A673 (cell line): ENCODE measurements at regions not wholly inside any gene's neighbourhood (a gene's known extent, or its start where the extent isn't known, plus 50 kb on each side); places are given as distances from the start of the nearest gene placed in this dataset.

Source experiments
- BruUV-seq: library from RNA; stranded (reverse); fragments of 400-500 nt; replicated peaks from 2 replicates; lab custom pipeline; 2021; lab: Mats Ljungman, UMichigan
- CTCF ChIA-PET: fragments of 300-600 bp; sonication (Branson Sonifier 250); formaldehyde crosslinking; loops from one replicate; lab custom pipeline; 2022; ENCODE audit warnings: antibody characterized with exemption; lab: Charles Lee
- POLR2A ChIA-PET: fragments of 300-600 bp; sonication (Branson Sonifier 250); formaldehyde crosslinking; loops from one replicate; lab custom pipeline; 2022; ENCODE audit warnings: antibody characterized with exemption; ENCODE audit not compliant: low non-redundant PET; lab: Charles Lee
- DNase-seq: peaks from one replicate; pipeline ENCODE4 v3.0.0-alpha.2; 2015; ENCODE audit warnings: low spot score
- H3K27ac ChIP-seq: fragments of 200-600 bp; sonication (generic); 2 replicates; pipeline ENCODE4 v1.5.1; 2016; ENCODE audit warnings: mixed run types, low read depth, mild to moderate bottlenecking, mixed read lengths, antibody characterized with exemption, low read length; ENCODE audit not compliant: poor library complexity, severe bottlenecking
- H3K27me3 ChIP-seq: fragments of 200-600 bp; sonication (generic); replicated peaks from 2 replicates; pipeline ENCODE4 v1.6.1; 2017; ENCODE audit warnings: mixed run types, low read depth, mild to moderate bottlenecking, mixed read lengths, antibody characterized with exemption, low read length; ENCODE audit not compliant: insufficient read depth, poor library complexity
- H3K36me3 ChIP-seq: fragments of 200-600 bp; sonication (generic); 2 replicates; pipeline ENCODE4 v1.6.1; 2016; ENCODE audit warnings: mixed run types, mild to moderate bottlenecking, mixed read lengths, antibody characterized with exemption, low read length; ENCODE audit not compliant: insufficient read depth, poor library complexity, severe bottlenecking
- H3K4me1 ChIP-seq: fragments of 200-600 bp; sonication (generic); 2 replicates; pipeline ENCODE4 v1.6.1; 2017; ENCODE audit warnings: mixed run types, mild to moderate bottlenecking, mixed read lengths, antibody characterized with exemption, low read length; ENCODE audit not compliant: insufficient read depth, poor library complexity, severe bottlenecking
- H3K4me3 ChIP-seq: fragments of 200-600 bp; sonication (generic); 2 replicates; pipeline ENCODE4 v1.5.1; 2016; ENCODE audit warnings: low read depth, mixed run types, mild to moderate bottlenecking, mixed read lengths, low read length; ENCODE audit not compliant: poor library complexity, severe bottlenecking
- H3K9me3 ChIP-seq: fragments of 200-600 bp; sonication (generic); 2 replicates; pipeline ENCODE4 v1.6.1; 2016; ENCODE audit warnings: mixed run types, low read depth, mild to moderate bottlenecking, mixed read lengths, antibody characterized with exemption, low read length; ENCODE audit not compliant: poor library complexity, severe bottlenecking
- EZH2 ChIP-seq: fragments of 200-600 bp; sonication (generic); IDR thresholded peaks from 2 replicates; pipeline ENCODE4 v1.6.1; 2017; ENCODE audit warnings: borderline replicate concordance, low read depth, mild to moderate bottlenecking, mixed read lengths, antibody characterized with exemption, low read length; ENCODE audit not compliant: poor library complexity, severe bottlenecking
- intact Hi-C: fragments of 100-400 bp; cut with micrococcal nuclease; formaldehyde crosslinking; loops from one replicate; pipeline ENCODE4 v1.10.0; 2022; ENCODE audit not compliant: unreplicated experiment
- TF ChIP-seq, protein P1 (sequence below): fragments of 300-800, 200-600 bp; sonication (generic); conservative IDR thresholded peaks from 2 replicates; pipeline ENCODE4 v1.5.1; 2017; ENCODE audit warnings: low read depth, mild to moderate bottlenecking, antibody characterized with exemption, low read length, moderate library complexity, mixed read lengths

DNA sequence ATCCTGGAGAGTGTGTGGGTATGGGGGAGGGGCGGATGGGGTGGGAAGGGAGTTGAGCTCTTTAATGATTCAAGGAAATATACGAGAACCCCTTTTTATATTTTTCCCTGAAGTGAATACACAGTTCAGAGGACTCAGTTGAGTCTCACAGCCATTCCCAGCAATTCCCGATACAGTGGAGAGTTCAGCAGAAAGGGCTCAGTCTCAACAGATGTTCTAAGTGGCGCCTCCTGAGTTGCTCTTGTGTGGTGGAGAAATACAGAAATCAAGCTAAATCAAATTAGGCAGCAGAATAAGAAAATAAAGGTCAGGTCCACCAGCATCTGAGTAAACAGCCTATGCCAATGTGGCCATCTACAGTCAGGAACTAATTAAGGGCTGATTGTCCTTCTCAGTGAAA is 372.1 kb downstream of the NR2F2 start:
- POLR2A ChIA-PET: no interaction called here
- Histone ChIP-seq H3K27ac (no peak overlapping the region), H3K36me3 (no peaks in the 10 kb centered on the region), H3K9me3 (no peaks in the 10 kb centered on the region), H3K4me3 (no peak overlapping the region), H3K4me1 (peaks cover 29% of the 10 kb centered on the region), H3K27me3 (no peaks in the 10 kb centered on the region)
- no peak for DNase-seq
- intact Hi-C loops: no loop called here
- TF ChIP-seq, protein P1, sequence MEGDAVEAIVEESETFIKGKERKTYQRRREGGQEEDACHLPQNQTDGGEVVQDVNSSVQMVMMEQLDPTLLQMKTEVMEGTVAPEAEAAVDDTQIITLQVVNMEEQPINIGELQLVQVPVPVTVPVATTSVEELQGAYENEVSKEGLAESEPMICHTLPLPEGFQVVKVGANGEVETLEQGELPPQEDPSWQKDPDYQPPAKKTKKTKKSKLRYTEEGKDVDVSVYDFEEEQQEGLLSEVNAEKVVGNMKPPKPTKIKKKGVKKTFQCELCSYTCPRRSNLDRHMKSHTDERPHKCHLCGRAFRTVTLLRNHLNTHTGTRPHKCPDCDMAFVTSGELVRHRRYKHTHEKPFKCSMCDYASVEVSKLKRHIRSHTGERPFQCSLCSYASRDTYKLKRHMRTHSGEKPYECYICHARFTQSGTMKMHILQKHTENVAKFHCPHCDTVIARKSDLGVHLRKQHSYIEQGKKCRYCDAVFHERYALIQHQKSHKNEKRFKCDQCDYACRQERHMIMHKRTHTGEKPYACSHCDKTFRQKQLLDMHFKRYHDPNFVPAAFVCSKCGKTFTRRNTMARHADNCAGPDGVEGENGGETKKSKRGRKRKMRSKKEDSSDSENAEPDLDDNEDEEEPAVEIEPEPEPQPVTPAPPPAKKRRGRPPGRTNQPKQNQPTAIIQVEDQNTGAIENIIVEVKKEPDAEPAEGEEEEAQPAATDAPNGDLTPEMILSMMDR: no peak
- CTCF ChIA-PET: interaction anchor here (0.7 kb wide), 1 partner anchor 725 kb away, joined by 5 read pairs; no protein-coding TSS in a partner anchor
- no TSS peak for BruUV-seq

DNA sequence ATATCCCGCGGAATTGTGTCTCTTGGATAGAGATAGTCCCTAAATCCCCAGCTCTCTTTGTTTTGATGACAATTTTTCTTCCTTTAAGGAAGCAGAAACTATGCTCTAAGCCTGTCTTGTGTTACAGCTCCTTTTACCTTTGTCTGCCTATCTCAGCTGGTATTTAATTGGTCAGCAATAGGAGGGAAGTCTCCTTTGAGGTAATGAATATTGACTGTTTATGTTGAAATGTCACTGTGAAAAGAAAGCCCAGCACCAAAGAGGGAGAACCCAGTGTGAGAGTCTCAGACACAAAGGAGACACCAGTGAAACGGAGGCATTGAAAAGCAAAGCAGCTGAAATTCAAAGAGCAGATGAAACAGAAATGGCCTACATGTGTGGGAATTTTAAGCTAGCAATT is 372.6 kb downstream of the NR2F2 start:
- Histone ChIP-seq H3K27ac (no peak overlapping the region), H3K9me3 (no peaks in the 10 kb centered on the region), H3K4me1 (peaks cover 29% of the 10 kb centered on the region), H3K4me3 (no peak overlapping the region), H3K27me3 (no peaks in the 10 kb centered on the region), H3K36me3 (no peaks in the 10 kb centered on the region)
- no peak for TF ChIP-seq EZH2
- TF ChIP-seq, protein P1: no peak
- no TSS peak for BruUV-seq
- intact Hi-C loops: no loop called here
- POLR2A ChIA-PET: no interaction called here
- no peak for DNase-seq
- CTCF ChIA-PET: no interaction called here

DNA sequence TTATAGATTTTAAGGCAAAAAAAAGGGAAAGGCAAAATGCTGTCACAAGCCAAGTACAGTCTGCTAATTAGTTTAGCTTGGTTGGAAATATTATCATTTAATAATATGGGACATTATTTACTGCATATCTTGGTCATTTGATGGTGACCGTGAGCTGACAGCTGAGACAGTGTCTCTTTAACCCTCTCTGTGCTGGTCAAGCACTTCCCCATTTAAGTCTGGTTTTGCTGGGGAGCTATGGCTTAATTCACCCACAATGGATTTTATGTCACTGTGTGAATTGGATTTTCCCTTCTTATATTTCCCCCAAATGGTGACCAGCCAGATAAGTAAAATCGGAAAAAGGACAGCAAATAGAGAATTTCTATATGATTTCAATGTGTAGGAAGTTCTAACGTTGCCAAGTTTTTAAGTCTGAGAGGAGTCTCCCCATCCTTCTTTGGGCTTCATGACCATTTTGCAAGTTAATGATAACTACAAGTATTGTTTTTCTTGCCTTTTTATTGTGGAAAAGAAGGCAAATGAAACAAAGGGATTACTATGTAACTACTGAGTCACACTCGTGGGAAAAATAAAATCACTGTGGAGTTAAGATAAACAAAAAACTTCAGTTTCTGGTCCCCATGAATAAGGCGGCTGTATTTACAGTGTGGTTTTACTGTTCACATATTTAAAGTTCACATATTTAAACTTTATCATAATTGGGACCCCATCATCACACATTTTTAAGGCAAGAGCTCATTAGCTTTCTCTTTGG is 373.5 kb downstream of the NR2F2 start:
- BruUV-seq: no TSS peak
- CTCF ChIA-PET: no interaction called here
- Histone ChIP-seq H3K9me3 (no peaks in the 10 kb centered on the region), H3K36me3 (no peaks in the 10 kb centered on the region), H3K27me3 (no peaks in the 10 kb centered on the region), H3K4me1 (peaks cover 29% of the 10 kb centered on the region), H3K4me3 (no peak overlapping the region), H3K27ac (no peak overlapping the region)
- TF ChIP-seq, protein P1: no peak
- TF ChIP-seq EZH2: no peak
- intact Hi-C loops: no loop called here
- DNase-seq: no peak
- POLR2A ChIA-PET: no interaction called here
